Astrocyte (in vitro differentiated cells and primary cell): ENCODE measurements at regions not wholly inside any gene's neighbourhood (a gene's known extent, or its start where the extent isn't known, plus 50 kb on each side); places are given as distances from the start of the nearest gene placed in this dataset.

ENCODE experiments used
- DNase-seq: peaks from one replicate; pipeline ENCODE4 v3.0.0-alpha.2; 2010; ENCODE audit warnings: low read depth
- FAIRE-seq: peaks from 2 replicates; lab custom pipeline; 2011; peaks lifted over from hg19 to GRCh38; lab: Jason Lieb, UNC
- H2AFZ ChIP-seq: 2 replicates; pipeline ENCODE4 v1.6.0; 2012; ENCODE audit warnings: low read depth, low read length, inconsistent platforms
- H3K27ac ChIP-seq: 2 replicates; pipeline ENCODE4 v1.5.1; 2011; ENCODE audit warnings: low read depth, low read length, inconsistent platforms
- H3K27me3 ChIP-seq: 2 replicates; pipeline ENCODE4 v1.6.0; 2011; ENCODE audit warnings: low read length, inconsistent platforms; ENCODE audit not compliant: insufficient read depth
- H3K36me3 ChIP-seq: 2 replicates; pipeline ENCODE4 v1.5.1; 2011; ENCODE audit warnings: low read length, inconsistent platforms; ENCODE audit not compliant: insufficient read depth
- H3K4me1 ChIP-seq: 2 replicates; pipeline ENCODE4 v1.5.1; 2011; ENCODE audit warnings: low read length, inconsistent platforms; ENCODE audit not compliant: insufficient read depth
- H3K4me2 ChIP-seq: 2 replicates; pipeline ENCODE4 v1.6.0; 2012; ENCODE audit warnings: low read length, inconsistent platforms
- H3K4me3 ChIP-seq: 2 replicates; pipeline ENCODE4 v1.5.1; 2011; ENCODE audit warnings: low read depth, mild to moderate bottlenecking, low read length, inconsistent platforms; ENCODE audit not compliant: insufficient read depth
- H3K79me2 ChIP-seq: 2 replicates; pipeline ENCODE4 v1.6.0; 2012; ENCODE audit warnings: mild to moderate bottlenecking, low read length, inconsistent platforms; ENCODE audit not compliant: insufficient read depth
- H3K9ac ChIP-seq: 2 replicates; pipeline ENCODE4 v1.6.0; 2012; ENCODE audit warnings: mild to moderate bottlenecking, low read length, inconsistent platforms
- H3K9me3 ChIP-seq: 2 replicates; pipeline ENCODE4 v1.5.1; 2012; ENCODE audit warnings: low read depth, mild to moderate bottlenecking, low read length, inconsistent platforms; ENCODE audit not compliant: insufficient read depth
- H4K20me1 ChIP-seq: 2 replicates; pipeline ENCODE4 v1.6.0; 2012; ENCODE audit warnings: low read length, inconsistent platforms; ENCODE audit not compliant: insufficient read depth
- H3K27ac Mint-ChIP-seq: one replicate; pipeline ENCODE4 v1.8.0; 2021; ENCODE audit warnings: mild to moderate bottlenecking, mixed read lengths; ENCODE audit not compliant: unreplicated experiment
- H3K27me3 Mint-ChIP-seq: one replicate; pipeline ENCODE4 v1.8.0; 2021; ENCODE audit warnings: low read depth, mixed read lengths; ENCODE audit not compliant: unreplicated experiment
- H3K36me3 Mint-ChIP-seq: one replicate; pipeline ENCODE4 v1.8.0; 2021; ENCODE audit warnings: low read depth, mixed read lengths; ENCODE audit not compliant: unreplicated experiment
- H3K4me1 Mint-ChIP-seq: one replicate; pipeline ENCODE4 v1.8.0; 2021; ENCODE audit warnings: low read depth, mixed read lengths; ENCODE audit not compliant: unreplicated experiment
- H3K4me3 Mint-ChIP-seq: one replicate; pipeline ENCODE4 v1.8.0; 2021; ENCODE audit warnings: mild to moderate bottlenecking, moderate library complexity, mixed read lengths; ENCODE audit not compliant: unreplicated experiment
- H3K9me3 Mint-ChIP-seq: one replicate; pipeline ENCODE4 v1.8.0; 2021; ENCODE audit warnings: mild to moderate bottlenecking, mixed read lengths; ENCODE audit not compliant: unreplicated experiment
- EZH2 ChIP-seq: IDR thresholded peaks from 2 replicates; pipeline ENCODE4 v1.6.1; 2012; ENCODE audit warnings: mild to moderate bottlenecking, low read length, inconsistent platforms; ENCODE audit not compliant: insufficient read depth
- TF ChIP-seq, protein P1 (sequence below): IDR thresholded peaks from 2 replicates; pipeline ENCODE4 v1.5.1; 2011; ENCODE audit warnings: low read depth, mild to moderate bottlenecking, inconsistent platforms, low read length, moderate library complexity; ENCODE audit not compliant: insufficient read depth

- peak overlapping the region; percentile 2 for H3K9ac ChIP-seq
- H2AFZ ChIP-seq, result no peak overlapping the region
- FAIRE-seq (no peak), DNase-seq (no peak)
- no peaks in the 10 kb centered on the region for H4K20me1 ChIP-seq
- Mint-ChIP-seq H3K27ac (peak overlapping the region; percentile 99), H3K36me3 (peaks cover 2% of the 10 kb centered on the region), H3K27me3 (no peaks in the 10 kb centered on the region), H3K9me3 (no peaks in the 10 kb centered on the region), H3K4me1 (peaks cover 50% of the 10 kb centered on the region), H3K4me3 (peak overlapping the region; percentile 1)
- no peaks in the 10 kb centered on the region for H3K27me3 ChIP-seq
- H3K9me3 ChIP-seq, result no peaks in the 10 kb centered on the region
- no peaks in the 10 kb centered on the region for H3K36me3 ChIP-seq
- peak overlapping the region; percentile 97 for H3K27ac ChIP-seq
- TF ChIP-seq EZH2, result no peak
- TF ChIP-seq, protein P1, sequence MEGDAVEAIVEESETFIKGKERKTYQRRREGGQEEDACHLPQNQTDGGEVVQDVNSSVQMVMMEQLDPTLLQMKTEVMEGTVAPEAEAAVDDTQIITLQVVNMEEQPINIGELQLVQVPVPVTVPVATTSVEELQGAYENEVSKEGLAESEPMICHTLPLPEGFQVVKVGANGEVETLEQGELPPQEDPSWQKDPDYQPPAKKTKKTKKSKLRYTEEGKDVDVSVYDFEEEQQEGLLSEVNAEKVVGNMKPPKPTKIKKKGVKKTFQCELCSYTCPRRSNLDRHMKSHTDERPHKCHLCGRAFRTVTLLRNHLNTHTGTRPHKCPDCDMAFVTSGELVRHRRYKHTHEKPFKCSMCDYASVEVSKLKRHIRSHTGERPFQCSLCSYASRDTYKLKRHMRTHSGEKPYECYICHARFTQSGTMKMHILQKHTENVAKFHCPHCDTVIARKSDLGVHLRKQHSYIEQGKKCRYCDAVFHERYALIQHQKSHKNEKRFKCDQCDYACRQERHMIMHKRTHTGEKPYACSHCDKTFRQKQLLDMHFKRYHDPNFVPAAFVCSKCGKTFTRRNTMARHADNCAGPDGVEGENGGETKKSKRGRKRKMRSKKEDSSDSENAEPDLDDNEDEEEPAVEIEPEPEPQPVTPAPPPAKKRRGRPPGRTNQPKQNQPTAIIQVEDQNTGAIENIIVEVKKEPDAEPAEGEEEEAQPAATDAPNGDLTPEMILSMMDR, result no peak
- H3K79me2 ChIP-seq, result peaks cover 9% of the 10 kb centered on the region
- H3K4me3 ChIP-seq, result no peak overlapping the region
- H3K4me2 ChIP-seq, result no peak overlapping the region
- peaks cover 34% of the 10 kb centered on the region for H3K4me1 ChIP-seq
These were observed 98.8 kb upstream of the FRMD6 start for GRCh38 chr14:51552768-51553404.

DNA sequence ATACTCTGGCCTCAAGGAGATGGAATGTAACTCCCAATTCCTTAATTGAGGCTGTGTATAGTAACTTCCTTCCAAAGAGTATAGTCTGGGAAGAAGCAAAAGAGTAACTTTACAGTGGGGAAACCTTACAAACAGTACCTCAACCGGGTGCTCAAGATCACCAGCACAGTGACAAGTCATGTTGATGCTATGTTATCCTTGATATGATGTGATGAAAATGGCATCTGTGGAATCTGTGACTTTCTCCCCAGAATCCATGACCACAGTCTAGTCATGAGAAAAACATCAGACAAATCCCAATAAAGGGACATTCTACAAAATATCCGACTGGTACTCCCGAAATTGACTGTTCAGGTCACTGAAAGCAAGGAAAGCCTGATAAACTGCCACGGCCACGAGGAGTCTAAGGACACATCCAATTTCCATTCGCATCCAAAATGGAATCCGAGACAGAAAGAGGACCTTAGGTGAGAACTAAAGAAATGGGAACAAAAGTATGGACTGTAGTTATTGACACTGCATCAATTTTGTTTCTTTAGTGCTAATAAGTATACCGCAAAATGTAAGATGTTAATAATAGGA, 97.3 kb upstream of the FRMD6 start:
- FAIRE-seq (peak; percentile 99), DNase-seq (peak; percentile 96)
- Histone ChIP-seq H2AFZ (no peak overlapping the region), H3K27ac (peak overlapping the region; percentile 97), H3K4me1 (peaks cover 24% of the 10 kb centered on the region), H3K9me3 (no peaks in the 10 kb centered on the region), H3K4me2 (peak overlapping the region; percentile 70), H4K20me1 (no peaks in the 10 kb centered on the region), H3K4me3 (peak overlapping the region; percentile 35), H3K9ac (peak overlapping the region; percentile 77), H3K27me3 (no peaks in the 10 kb centered on the region), H3K36me3 (no peaks in the 10 kb centered on the region), H3K79me2 (peaks cover 9% of the 10 kb centered on the region)
- Mint-ChIP-seq H3K4me1 (peaks cover 50% of the 10 kb centered on the region), H3K27ac (peak overlapping the region; percentile 99), H3K9me3 (no peaks in the 10 kb centered on the region), H3K27me3 (no peaks in the 10 kb centered on the region), H3K36me3 (peaks cover 2% of the 10 kb centered on the region), H3K4me3 (peak overlapping the region; percentile 47)
- TF ChIP-seq, protein P1, result no peak
- TF ChIP-seq EZH2, result no peak

- Histone ChIP-seq H3K4me2 (peak overlapping the region; percentile 70), H2AFZ (no peak overlapping the region), H4K20me1 (no peaks in the 10 kb centered on the region), H3K79me2 (peaks cover 9% of the 10 kb centered on the region), H3K9ac (peak overlapping the region; percentile 77), H3K27ac (peak overlapping the region; percentile 97), H3K36me3 (no peaks in the 10 kb centered on the region), H3K4me3 (peak overlapping the region; percentile 35), H3K9me3 (no peaks in the 10 kb centered on the region), H3K27me3 (no peaks in the 10 kb centered on the region), H3K4me1 (peaks cover 24% of the 10 kb centered on the region)
- DNase-seq, result no peak
- Mint-ChIP-seq H3K4me1 (peaks cover 55% of the 10 kb centered on the region), H3K36me3 (peaks cover 2% of the 10 kb centered on the region), H3K27me3 (no peaks in the 10 kb centered on the region), H3K27ac (peak overlapping the region; percentile 99), H3K4me3 (peak overlapping the region; percentile 71), H3K9me3 (no peaks in the 10 kb centered on the region)
- no peak for FAIRE-seq
- TF ChIP-seq, protein P1, result peak; percentile 14
- no peak for TF ChIP-seq EZH2
These were observed 96.8 kb upstream of the FRMD6 start for GRCh38 chr14:51554953-51555352.
